GM19372 (cell line): ENCODE measurements at regions not wholly inside any gene's neighbourhood (a gene's known extent, or its start where the extent isn't known, plus 50 kb on each side); places are given as distances from the start of the nearest gene placed in this dataset.
"Not testable (repeated sequence)": the region's sequence is repeated elsewhere in the genome, so short reads cannot be mapped to it uniquely, and the experiment has no call there.

Source experiments
- ATAC-seq: cut with Tn5 transposase; IDR thresholded peaks from one replicate; pipeline ENCODE4 v1.9.1; 2021; ENCODE audit warnings: mild to moderate bottlenecking, low read depth, moderate library complexity; ENCODE audit not compliant: unreplicated experiment

DNA sequence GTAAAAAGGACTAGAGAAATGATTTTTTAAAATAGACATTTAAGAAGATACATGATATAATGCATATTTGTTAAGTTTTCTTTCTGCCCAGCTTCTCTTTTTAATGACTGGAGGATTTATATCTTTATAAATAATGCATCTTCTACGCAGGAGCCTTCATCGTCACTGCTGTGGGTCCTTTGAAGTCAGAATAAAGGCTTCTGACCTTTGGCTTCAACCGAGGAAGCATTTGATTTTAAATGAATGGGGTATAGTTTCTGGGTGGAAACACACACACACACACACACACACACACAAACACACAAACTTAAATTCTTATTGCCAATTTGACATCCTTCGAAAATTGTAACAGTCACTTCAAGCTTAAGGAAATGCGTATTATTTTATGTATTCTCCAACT lies 690.9 kb downstream of the BRINP3 start:
- ATAC-seq = no peak

DNA sequence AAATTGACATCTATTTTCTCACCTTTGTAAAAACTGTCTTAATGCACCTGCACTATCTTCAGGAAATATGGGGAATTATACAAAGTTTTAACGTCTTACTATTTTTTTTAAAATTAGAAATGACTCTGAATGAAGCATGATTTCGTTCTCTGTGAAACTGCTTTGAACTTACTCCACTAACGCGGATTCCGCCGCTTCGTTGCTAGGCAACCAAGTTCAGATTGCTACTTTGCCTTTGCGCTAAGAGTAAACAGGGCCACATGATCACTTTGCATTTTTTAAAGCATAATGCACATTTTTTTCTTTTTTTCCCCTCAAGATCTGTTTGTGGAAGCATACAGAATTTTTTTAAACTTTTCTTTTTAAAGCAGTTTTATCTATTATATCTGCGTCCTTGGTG lies 690.5 kb downstream of the BRINP3 start:
- ATAC-seq = no peak

DNA sequence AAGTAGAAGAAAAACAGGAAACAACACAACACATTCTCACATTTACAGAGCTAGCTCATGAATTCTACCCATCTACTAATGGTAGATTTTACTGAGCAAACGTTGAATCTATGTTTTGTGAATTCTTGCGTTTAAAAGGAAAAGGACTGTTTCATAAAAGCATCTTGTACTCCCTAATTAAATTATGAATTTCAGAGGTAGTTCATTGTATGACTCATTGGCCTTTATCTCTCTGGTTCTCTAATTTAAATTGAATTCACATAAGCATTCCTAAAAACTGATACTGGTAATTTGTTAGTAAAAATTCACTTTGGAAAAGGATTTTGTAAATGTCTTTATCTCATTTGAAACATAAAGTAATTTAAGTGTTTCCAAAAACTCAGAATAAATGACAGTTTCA lies 687.3 kb downstream of the BRINP3 start:
- ATAC-seq = no peak

DNA sequence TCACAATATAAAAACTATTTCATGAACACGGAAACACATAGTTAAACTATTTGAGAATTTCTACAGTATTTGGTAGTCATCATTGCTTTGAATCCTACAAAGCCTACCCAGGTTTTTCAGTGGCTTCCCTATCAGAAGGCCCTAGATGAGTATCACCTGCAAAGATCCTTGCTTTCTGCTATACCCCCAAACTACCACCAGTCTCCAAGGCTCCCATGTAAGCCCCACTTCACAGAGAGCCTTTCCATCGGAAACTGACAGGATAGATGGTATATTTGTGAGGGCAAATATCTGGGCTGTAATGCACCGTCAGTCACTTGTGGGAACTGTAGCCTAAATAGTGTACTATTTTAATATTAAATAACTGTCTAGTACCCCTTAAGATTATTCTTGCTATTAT lies 674.3 kb downstream of the BRINP3 start:
- ATAC-seq = no peak

DNA sequence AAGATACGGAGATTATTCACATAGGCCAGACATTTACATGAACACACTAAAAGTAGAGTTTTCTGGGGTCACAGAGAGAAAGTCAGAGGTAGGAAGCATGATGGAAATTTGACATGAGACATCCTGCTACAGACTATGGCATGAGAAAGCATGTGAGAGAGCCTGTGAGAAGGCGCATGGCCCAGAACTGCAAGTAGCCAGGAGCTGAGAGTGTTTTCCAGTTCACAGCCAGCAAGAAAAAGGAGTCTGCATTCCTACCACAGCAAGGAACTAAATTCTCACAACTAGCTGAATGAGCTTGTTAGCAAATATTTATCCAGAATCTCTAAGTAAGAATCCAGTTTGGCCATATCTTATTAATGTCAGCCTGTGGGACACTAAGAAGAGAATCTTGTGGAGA lies 673.3 kb downstream of the BRINP3 start:
- no peak for ATAC-seq

DNA sequence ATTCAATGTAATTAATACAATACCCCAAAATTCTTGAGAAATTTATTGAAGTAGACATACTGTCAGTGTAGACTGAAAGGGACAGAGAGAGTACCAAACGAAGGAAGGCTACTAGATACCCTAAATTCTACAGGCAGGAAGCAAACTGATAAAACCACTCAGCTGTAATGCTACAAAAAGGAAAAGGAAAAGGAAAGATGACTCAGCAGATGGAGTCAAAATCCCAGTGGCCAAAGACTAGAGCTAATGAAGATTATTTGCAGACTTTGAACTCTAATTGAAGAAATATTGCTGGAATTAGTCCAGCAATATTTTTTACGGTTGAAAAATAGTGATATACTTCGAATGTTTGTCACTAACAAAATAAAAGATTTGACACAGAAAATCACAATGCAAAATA lies 671.9 kb downstream of the BRINP3 start:
- no peak for ATAC-seq

DNA sequence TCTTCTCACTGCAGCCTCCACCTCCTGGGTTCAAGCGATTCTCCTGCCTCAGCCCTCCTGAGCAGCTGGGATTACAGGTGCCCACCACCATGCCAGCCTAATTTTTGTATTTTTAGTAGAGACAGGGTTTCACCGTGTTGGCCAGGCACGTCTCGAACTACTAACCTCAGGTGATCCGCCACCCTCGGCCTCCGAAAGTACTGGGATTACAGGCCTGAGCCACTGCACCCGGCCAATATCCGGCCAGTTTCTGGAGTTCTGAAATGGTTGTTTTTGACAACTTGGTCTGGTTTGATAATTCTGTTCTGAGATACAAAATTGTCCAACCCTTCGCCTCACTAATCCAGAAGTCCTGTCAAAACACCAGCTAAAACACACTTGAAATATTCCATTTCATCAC lies 667.0 kb downstream of the BRINP3 start:
- not testable (repeated sequence) for ATAC-seq

DNA sequence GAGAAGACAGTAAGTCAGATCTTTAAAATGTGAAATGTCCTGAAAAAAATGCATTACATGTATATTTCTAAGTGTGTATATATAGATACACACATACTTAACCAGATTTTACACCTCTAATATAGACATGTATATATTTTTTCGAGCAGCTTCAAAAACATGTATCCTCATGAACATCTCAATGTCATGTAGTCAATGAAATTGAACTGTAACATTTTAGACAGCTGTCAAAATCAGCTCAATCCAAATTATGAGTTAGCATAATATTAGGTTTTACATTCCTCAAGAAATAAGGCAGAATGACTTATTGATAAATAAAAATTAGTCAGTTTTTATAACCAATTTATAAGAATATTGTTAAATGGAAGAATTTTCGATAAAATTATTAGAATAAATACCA lies 665.7 kb downstream of the BRINP3 start:
- ATAC-seq = no peak

DNA sequence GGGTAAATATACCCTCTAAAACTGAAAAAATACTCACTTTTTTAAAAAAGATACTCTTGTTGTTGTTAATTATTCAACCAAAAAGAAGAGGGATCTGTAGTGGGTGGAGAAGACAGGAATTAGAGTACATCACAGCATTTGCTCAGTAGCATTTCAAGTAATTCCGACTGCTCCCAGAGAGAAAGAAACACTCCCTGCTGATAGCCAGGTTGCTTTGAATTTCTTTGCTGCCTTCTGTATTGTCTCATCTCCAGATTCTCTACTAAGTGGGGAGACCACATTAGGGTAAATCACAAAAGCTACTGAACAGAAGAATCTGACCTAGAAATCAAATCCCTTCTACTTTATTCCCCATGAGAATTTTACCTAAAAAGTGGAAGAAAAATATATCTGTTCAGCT lies 661.1 kb downstream of the BRINP3 start:
- no peak for ATAC-seq

DNA sequence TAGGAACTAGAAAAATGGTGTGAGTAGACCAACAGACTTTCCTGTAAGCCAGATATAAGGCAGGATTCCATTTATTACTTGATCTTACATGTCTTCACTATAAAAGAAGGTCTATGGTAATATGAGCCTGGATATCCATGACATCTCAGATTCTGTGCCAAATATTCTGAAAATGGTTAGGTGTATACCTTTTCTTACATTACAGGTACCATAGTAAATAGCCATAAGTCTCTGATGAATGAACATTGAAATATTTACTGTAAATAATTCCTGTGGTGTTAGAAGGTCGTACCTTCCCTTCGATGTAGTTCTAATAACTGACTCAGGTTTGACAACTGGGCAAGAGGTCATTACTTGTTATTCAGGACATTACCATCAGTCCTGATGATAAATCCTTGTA lies 657.9 kb downstream of the BRINP3 start:
- no peak for ATAC-seq

DNA sequence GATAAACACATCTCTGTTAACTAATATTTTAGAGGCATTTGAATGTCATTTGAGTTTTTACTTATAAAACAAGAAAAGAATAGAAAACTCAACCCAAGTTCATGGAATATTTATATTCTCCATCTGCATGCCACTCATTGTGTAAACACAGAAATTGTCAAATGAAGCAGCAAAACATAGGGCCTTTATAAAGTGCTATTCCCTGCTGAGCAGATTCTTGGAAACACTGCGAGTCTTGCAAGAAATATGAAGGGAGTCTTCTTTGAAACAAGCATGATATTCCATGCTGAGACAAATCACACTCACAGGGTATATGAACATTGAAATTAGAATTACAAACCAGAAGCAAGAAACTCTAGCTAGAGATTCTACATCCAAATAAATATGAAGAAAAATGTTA lies 655.8 kb downstream of the BRINP3 start:
- ATAC-seq = no peak

DNA sequence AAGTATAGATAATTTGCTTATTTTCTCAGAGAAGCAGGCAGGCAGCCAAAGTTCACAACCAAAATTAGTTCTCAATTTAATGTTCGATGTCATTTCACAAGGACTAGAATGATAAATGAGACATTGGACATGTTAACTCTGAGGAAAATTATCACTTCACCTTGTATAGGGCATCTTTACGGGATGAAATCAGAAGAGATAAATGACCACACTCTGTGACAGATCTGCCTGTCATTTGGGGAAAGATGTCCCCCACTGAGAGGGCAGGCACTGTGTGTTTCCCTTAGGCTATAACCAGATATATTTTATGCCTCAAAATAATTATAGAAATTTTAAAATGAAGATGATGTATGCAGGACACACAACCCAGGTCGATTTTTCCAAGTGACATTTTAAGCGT lies 642.9 kb downstream of the BRINP3 start:
- ATAC-seq = no peak

DNA sequence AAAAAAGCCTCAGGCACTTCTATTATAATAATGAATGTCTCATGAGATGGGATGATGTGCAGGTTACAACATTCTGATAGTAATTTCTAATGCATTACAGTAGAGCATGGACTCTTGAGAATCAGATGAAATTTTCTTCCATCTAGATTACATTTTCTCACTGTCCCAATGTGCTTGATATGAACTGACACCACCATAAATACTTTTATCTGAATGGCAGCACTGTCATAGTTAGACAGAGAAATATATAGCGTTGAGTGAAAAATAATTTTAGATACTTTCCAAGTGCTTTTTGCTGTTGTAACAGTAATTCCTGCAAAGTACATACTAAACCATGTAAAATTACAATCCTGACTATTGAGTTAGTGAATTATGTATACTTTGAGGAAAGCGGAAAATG lies 630.1 kb downstream of the BRINP3 start:
- no peak for ATAC-seq

DNA sequence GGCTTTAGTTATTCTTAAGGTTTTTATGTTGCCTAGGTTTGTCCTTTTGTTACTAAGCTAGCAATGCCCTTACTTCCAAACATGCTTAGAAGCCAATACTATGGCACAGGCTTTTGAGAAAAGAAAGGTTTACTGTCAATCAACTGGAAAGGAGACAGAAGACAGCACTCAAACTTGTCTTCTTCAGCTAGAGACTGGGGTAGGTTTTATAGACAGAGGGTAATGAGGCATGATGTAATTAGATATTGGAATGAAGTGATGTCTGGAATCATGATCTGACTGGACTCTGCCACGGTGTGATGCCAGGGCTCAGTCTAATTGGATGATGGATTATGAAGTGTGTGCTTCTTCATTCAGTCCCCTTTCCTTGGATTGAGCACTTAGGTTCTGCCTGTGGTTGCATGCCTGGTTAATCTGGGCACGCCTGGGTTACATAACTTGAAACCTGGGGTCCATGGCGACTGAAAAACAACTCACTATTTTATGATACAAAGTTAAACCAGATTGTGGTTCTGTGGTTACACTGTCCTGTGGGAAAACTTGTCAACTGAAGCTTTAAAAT lies 625.8 kb downstream of the BRINP3 start:
- no peak for ATAC-seq

DNA sequence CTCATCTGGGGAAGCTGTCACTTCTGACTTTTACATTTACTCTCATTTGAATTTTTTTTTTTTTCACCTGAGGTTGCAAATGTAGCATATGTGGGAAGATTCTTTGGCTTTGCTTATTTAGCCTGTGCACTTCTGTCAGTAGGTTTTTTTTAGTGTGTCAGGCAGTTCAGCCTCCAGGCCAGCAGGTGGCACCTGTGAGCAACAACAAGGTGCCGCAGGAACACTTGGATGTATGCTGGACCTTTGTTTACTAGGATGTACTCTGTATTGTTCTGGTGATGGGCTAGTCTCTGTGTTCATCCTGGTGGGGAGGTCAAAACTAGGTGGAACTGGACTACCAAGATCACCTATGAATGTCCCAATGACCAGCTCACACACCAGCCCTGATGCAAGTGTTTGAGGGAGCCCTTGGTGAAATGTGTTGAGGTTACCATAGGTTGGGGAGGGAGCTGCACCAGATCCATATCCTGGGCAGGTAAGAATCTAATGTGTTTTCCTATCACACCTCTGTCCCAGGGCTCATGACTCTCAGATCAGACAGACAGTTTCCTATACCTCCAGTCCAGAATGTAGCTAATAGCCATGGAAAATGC lies 618.2 kb downstream of the BRINP3 start:
- ATAC-seq = no peak

DNA sequence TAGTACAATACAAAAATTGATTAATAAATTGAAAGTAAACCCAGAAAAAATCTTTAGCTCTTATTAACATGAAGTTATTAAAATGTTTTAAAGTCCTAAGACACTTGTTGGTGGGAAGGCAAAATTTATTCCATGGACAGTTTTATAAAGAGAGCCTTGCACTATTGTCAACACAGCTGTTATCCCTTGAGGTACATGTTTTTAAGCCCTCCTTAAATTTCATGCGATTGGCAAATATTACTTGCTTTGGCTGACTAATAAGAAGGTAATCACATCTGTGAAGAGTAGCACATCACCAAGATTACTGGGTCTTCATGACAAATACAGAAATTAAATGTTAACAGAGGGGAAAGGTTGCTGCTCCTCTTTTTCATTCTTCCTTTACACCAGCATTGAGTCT lies 611.1 kb downstream of the BRINP3 start:
- ATAC-seq = no peak

DNA sequence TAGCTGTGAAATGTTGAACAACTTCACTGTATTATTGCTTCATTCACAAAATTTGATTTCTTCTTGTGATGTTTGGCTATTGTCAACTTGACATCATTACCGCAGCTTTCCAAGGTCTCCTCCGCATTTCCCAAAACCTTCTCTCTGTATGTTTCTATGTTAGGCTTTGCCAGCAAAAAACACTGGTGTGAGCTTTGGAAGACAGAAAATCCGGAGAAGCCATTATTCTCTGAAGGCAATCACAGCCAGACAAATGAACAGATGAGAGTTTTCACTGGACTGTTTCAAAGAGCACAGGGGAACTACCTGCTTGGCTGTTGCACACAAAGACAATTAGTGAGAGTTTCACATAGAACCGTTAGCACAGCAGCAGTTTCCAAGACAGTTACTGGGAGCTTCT lies 609.6 kb downstream of the BRINP3 start:
- no peak for ATAC-seq

DNA sequence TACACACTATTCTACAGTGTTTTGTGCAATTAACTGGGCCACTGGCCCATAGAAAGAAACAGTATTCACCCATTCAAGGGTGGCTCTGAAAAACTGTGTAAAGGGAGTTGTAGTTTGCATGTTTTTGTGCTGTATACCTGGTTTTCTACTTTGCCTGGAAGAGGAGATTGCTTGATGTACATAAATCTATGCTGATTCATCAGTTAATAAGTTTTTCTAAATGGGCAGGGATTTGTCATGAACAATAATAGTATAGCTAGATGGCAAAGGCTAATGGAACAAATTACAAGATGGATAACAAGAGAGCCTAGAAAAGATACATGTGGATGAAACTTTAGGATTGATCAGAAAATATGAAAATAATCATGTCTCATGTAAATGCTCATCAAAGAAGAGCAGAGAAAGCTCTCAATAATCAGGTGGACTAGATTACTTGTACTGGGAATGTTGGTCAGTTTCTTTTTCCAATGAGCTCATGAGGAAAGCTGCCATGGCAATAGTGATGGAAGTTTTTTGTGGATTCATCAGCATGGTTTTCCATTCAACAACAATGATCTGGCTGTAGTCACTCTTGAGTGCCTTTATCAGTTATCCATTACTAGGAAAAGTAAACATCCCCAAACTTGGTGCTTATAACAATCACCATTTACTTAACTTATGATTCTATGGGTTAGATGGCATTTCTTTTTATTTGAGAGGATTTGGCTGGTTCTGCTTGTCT lies 602.8 kb downstream of the BRINP3 start:
- no peak for ATAC-seq

DNA sequence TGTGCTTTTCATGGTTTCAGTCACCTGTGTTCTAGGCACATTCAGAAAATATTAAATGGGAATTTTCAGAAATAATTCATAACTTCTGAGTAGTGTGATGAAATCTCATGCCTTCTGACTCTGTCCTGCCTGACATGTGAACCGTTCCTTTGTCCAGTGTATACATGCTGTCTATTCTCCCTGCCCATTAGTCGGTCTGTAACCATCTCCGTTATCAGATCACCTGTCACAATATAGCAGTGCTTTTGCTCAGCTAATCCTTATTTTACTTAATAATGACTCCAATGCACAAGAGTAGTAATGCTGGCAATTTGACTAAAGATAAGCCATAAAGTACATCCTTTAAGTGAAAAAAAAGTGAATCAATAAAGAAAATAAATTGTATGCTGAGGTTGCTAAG lies 597.5 kb downstream of the BRINP3 start:
- no peak for ATAC-seq

DNA sequence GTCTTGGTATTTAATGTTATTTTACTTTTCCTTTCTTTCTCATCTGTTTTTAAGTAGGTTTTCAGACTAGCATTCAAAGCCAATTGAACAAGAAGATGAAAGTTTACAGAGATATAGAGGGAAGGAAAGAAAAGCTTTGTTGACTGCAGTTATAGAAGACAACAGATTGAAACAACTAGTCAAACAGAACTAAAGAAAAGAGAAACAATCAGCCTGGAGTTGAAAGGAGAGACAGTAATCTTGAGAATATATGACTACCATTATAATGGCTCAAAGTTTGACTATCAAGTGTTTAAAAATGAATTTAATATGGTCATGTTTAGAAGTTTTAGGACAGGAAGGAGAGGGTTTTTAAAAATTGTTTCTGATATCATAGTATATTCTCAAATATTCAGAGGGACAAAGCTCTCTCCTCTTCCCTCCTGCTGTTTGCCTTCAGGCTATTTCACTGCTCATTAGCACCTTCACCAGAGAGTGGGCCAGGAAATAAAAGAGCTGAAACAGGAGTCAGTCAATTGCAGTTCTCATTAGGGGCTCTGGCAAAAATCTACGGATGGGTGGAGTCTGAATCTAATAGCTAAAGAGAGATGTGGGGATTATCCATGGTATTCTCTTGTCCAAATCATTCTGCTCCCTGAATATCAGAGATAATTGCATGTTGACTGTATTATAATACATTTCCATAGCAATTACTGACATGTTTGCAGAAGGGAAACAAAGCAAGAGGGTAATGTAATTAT lies 577.8 kb downstream of the BRINP3 start:
- ATAC-seq = no peak

DNA sequence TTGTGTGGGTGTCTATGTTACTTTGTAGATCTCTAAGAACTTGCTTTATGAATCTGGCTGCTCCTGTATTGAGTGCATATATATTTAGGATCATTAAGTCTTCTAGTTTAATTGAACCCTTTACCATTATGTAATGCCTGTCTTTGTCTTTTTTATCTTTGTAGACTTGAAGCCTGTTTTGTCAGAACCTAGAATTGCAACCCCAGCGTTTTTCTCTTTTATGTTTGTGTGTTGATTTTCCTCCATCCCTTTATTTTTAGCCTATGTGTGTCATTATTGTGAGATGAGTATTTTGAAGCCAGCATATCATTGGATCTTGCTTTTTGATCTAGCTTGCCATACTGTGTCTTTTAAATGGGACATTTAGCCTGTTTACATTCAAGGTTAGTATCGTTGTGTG lies 573.2 kb downstream of the BRINP3 start:
- no peak for ATAC-seq

DNA sequence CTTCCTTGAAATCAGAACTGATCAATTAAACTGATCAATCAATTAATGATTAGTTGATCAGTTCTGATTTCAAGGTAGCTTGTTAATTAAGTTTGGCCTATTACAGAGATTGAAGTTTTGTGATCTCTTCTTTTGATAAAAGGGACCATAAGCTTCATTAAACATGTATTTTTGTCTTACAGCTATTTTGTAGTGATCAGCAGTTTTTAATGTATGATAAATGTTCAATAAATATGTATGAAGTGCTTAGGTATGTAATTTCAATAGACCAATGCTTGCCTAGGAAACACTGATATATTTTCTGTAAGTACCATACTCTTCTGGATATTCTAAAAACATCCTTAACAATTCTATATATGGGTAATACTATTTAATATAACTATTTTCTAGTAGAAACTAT lies 569.6 kb downstream of the BRINP3 start:
- no peak for ATAC-seq
